ENCODE measurements at regions not wholly inside any gene's neighbourhood (a gene's known extent, or its start where the extent isn't known, plus 50 kb on each side); places are given as distances from the start of the nearest gene placed in this dataset.

GRCh38 chr2:226313060-226313459 is 486.6 kb downstream of the IRS1 start:
- TF ChIP-seq, protein P1, sequence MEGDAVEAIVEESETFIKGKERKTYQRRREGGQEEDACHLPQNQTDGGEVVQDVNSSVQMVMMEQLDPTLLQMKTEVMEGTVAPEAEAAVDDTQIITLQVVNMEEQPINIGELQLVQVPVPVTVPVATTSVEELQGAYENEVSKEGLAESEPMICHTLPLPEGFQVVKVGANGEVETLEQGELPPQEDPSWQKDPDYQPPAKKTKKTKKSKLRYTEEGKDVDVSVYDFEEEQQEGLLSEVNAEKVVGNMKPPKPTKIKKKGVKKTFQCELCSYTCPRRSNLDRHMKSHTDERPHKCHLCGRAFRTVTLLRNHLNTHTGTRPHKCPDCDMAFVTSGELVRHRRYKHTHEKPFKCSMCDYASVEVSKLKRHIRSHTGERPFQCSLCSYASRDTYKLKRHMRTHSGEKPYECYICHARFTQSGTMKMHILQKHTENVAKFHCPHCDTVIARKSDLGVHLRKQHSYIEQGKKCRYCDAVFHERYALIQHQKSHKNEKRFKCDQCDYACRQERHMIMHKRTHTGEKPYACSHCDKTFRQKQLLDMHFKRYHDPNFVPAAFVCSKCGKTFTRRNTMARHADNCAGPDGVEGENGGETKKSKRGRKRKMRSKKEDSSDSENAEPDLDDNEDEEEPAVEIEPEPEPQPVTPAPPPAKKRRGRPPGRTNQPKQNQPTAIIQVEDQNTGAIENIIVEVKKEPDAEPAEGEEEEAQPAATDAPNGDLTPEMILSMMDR (conservative IDR thresholded peaks at IDR 0.05; ENCODE audit: low read depth in 2 of 2): no peak
- TF ChIP-seq POLR2AphosphoS5 (IDR thresholded peaks at IDR 0.05; ENCODE audit: low read depth) (no peak), EZH2 (IDR thresholded peaks at IDR 0.05; ENCODE audit: low read depth, unreplicated experiment) (no peak), ZNF114 (CRISPR knock-in tag; IDR thresholded peaks at IDR 0.05) (no peak), NANOG (IDR thresholded peaks at IDR 0.05; ENCODE audit: borderline replicate concordance) (no peak), CREB1 (CRISPR knock-in tag; IDR thresholded peaks at IDR 0.05; ENCODE audit: low read depth) (no peak), JUNB (IDR thresholded peaks at IDR 0.05; ENCODE audit: unreplicated experiment) (no peak), EZH2phosphoT487 (IDR thresholded peaks at IDR 0.05; ENCODE audit: unreplicated experiment) (no peak), ETS1 (IDR thresholded peaks at IDR 0.05) (no peak)
- TF ChIP-seq, protein P2, sequence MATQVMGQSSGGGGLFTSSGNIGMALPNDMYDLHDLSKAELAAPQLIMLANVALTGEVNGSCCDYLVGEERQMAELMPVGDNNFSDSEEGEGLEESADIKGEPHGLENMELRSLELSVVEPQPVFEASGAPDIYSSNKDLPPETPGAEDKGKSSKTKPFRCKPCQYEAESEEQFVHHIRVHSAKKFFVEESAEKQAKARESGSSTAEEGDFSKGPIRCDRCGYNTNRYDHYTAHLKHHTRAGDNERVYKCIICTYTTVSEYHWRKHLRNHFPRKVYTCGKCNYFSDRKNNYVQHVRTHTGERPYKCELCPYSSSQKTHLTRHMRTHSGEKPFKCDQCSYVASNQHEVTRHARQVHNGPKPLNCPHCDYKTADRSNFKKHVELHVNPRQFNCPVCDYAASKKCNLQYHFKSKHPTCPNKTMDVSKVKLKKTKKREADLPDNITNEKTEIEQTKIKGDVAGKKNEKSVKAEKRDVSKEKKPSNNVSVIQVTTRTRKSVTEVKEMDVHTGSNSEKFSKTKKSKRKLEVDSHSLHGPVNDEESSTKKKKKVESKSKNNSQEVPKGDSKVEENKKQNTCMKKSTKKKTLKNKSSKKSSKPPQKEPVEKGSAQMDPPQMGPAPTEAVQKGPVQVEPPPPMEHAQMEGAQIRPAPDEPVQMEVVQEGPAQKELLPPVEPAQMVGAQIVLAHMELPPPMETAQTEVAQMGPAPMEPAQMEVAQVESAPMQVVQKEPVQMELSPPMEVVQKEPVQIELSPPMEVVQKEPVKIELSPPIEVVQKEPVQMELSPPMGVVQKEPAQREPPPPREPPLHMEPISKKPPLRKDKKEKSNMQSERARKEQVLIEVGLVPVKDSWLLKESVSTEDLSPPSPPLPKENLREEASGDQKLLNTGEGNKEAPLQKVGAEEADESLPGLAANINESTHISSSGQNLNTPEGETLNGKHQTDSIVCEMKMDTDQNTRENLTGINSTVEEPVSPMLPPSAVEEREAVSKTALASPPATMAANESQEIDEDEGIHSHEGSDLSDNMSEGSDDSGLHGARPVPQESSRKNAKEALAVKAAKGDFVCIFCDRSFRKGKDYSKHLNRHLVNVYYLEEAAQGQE (IDR thresholded peaks at IDR 0.05; ENCODE audit: unreplicated experiment): no peak
